HepG2 (cell line): ENCODE measurements at regions not wholly inside any gene's neighbourhood (a gene's known extent, or its start where the extent isn't known, plus 50 kb on each side); places are given as distances from the start of the nearest gene placed in this dataset.

ENCODE experiments used
- AHDC1 ChIP-seq: sonication (generic); formaldehyde crosslinking; IDR thresholded peaks from 2 replicates; pipeline ENCODE4 v1.5.1; 2020; ENCODE audit warnings: mild to moderate bottlenecking, missing genetic modification reagents, borderline replicate concordance
- AHR ChIP-seq: IDR thresholded peaks from 2 replicates; pipeline ENCODE4 v1.6.1; 2018; ENCODE audit warnings: missing genetic modification reagents, missing compliant biosample characterization
- ATF3 ChIP-seq: sonication (generic); formaldehyde crosslinking; IDR thresholded peaks from 2 replicates; pipeline ENCODE4 v1.4.0; 2020; ENCODE audit warnings: missing genetic modification reagents
- JARID2 ChIP-seq: sonication (generic); formaldehyde crosslinking; IDR thresholded peaks from 2 replicates; pipeline ENCODE4 v1.8.1; 2023; ENCODE audit warnings: missing genetic modification reagents, inconsistent platforms; ENCODE audit not compliant: insufficient replicate concordance
- NRL ChIP-seq: sonication (generic); formaldehyde crosslinking; IDR thresholded peaks from 2 replicates; pipeline ENCODE4 v1.5.0; 2020; ENCODE audit warnings: missing genetic modification reagents, mild to moderate bottlenecking, moderate library complexity, borderline replicate concordance
- POLR2AphosphoS5 ChIP-seq: IDR thresholded peaks from 2 replicates; pipeline ENCODE4 v1.6.1; 2012; ENCODE audit warnings: low read depth, low read length
- RNF219 ChIP-seq: sonication (generic); formaldehyde crosslinking; IDR thresholded peaks from 2 replicates; pipeline ENCODE4 v1.5.0; 2020; ENCODE audit warnings: mild to moderate bottlenecking, missing genetic modification reagents
- TEAD2 ChIP-seq: sonication (generic); formaldehyde crosslinking; IDR thresholded peaks from 2 replicates; pipeline ENCODE4 v1.9.0; 2021; ENCODE audit warnings: missing genetic modification reagents
- ZC3H4 ChIP-seq: sonication (generic); formaldehyde crosslinking; IDR thresholded peaks from 2 replicates; pipeline ENCODE4 v1.4.0; 2020; ENCODE audit warnings: missing genetic modification reagents, borderline replicate concordance
- ZNF704 ChIP-seq: sonication (generic); formaldehyde crosslinking; IDR thresholded peaks from 2 replicates; pipeline ENCODE4 v1.8.1; 2023; ENCODE audit warnings: mild to moderate bottlenecking, inconsistent platforms, moderate library complexity, missing genetic modification reagents, borderline replicate concordance
- ZNF883 ChIP-seq: sonication (generic); formaldehyde crosslinking; IDR thresholded peaks from 2 replicates; pipeline ENCODE4 v1.5.1; 2020; ENCODE audit warnings: mild to moderate bottlenecking, missing genetic modification reagents; ENCODE audit errors: not compliant biosample characterization

- TF ChIP-seq AHDC1 (CRISPR knock-in tag) (no peak), POLR2AphosphoS5 (no peak), ATF3 (CRISPR knock-in tag) (no peak), RNF219 (no peak), ZC3H4 (no peak), TEAD2 (CRISPR knock-in tag) (no peak), AHR (CRISPR knock-in tag) (no peak), ZNF704 (CRISPR knock-in tag) (no peak), JARID2 (CRISPR knock-in tag) (no peak), ZNF883 (CRISPR knock-in tag) (no peak), NRL (CRISPR knock-in tag) (no peak)
These were observed 274.4 kb downstream of the LRIG3 start (continued) for GRCh38 chr12:58645946-58646345.
